Activated T-cell treated with anti-CD3 and anti-CD28 coated beads for 48 hours (primary cell): ENCODE measurements at regions not wholly inside any gene's neighbourhood (a gene's known extent, or its start where the extent isn't known, plus 50 kb on each side); places are given as distances from the start of the nearest gene placed in this dataset.
"Not testable (repeated sequence)": the region's sequence is repeated elsewhere in the genome, so short reads cannot be mapped to it uniquely, and the experiment has no call there.

Experiments used
- DNase-seq: peaks from one replicate; pipeline ENCODE4 v3.0.0-alpha.2; 2020; ENCODE audit warnings: low read depth

DNA sequence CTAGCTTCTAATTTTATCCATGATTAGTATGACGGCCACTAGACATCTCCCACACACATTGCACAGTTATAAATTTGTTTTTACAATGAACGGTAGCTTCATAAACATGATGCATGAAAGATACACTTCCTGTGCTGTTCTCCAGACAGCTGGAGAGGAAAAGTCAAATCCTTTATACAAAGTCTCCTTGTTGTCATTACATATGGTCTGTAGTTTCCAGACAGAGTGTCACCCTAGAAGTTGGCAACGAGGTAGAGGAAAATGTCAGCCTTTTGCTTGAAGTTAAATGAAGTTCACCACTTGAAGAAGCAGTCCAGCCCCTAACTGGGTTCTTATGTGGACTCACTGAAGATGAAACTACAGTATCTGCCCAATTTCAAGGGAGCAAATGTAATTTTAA, 253.0 kb upstream of the P2RY1 start:
- no peak for DNase-seq

DNA sequence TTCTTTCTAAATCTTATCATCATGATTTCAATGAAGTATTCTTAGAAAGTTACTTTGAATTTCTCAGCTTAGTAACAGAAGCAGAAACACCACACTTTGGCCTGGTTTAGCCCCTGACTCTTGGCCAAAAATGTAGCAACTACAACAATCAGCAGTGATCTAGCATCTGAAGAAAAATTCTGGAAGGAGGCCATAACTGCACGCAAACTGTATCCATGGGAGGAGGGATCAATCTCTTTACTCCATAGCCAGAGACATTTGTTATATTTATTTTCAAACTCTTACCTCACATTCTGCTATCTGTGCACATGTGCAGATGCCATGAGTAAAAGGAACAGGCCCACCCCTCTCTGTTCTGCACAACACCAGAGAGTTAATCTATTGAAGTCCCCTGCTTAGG, 251.0 kb upstream of the P2RY1 start:
- no peak for DNase-seq

DNA sequence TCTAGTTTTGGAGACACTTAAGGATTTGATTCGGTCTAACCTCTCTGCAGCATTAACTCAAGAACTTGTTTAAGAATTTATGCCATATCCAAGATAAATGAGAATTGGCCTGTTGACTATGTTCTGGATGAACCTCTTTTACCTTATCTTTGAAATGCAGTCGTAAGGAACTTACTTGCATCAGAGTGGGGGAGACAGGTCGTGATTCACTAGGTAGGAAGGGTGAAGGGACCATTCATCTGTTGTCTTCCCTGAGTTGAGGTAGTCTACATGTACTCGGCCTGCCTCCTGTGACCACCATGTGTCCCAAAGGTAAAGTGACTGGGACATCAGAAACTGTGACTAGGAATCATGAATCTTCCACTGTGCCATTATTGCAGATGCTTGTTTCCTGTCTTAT, 248.0 kb upstream of the P2RY1 start:
- DNase-seq, result no peak

DNA sequence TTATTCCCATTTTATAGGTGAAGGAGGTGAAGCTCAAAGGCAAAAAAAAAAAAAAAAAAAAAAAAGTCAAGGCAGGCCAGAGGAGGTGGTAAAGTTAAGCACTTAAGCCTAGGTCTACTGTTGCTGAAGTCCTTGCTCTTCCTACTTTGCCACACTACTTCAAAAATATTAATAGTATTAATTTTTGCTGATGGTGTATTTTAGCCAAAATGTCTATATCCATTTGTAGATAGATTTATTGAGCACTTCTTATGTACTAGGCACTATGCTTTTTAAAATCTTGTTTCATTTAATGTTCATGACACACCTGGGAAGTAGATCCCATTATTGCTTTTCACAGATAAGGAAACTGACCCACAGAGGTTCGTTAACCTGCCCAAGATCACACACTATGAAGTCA, 247.1 kb upstream of the P2RY1 start:
- DNase-seq, result no peak

DNA sequence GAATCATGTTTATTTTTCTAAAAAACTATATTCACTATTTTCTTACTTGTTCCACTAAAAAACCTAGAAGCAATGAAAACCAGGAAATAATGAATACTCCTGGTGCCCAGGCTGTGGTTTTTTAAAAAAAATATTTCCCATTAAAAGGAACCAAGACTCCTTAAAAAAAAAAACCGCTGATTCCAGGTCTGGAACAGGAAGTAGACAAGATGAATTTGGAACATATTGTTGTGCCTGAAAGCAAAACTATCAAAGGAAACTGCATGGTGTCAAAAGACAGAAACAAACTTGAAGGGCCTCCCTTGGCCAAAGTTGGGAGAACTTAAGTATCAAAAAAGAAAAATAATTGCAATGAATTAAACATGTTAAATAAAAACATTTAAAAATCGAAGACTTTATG, 245.3 kb upstream of the P2RY1 start:
- DNase-seq, result no peak

DNA sequence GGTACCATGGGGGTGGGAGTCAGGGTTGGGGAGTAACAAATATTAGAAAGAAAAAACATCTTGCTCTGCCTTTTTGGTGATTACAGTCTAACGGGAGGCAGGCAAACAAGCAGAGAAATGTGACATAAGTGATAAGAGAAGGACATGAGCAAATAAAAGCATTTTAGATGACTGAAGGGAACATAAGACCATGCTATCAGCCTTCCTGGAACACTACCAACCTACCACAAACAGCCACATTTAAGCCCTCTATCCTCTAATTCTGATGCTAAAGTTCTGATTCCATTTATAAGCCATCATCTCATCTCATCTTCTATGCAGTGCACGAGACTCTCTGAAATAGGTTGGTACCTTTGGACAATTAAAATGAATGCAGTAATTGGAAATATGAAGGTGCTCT, 243.4 kb upstream of the P2RY1 start:
- no peak for DNase-seq

DNA sequence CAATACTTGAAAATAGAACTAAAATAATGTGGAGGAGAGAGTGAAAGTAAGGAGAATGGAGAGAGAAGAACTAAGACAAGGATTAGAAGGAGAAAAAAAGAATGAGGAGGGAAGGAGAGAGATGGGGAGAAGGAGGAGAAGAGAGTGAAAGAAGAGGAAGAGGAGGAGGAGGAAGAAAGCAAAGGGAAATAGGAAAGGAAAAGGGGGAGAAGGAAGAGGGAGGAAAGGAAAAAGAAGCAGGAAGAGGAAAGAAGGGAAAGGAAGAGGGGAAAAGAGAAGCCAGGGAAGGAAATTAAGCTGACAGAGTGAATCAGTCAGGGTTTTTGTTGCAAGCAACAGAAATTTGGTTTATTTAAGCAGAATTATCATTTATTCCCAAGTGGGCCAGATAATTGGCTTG, 241.7 kb upstream of the P2RY1 start:
- no peak for DNase-seq

DNA sequence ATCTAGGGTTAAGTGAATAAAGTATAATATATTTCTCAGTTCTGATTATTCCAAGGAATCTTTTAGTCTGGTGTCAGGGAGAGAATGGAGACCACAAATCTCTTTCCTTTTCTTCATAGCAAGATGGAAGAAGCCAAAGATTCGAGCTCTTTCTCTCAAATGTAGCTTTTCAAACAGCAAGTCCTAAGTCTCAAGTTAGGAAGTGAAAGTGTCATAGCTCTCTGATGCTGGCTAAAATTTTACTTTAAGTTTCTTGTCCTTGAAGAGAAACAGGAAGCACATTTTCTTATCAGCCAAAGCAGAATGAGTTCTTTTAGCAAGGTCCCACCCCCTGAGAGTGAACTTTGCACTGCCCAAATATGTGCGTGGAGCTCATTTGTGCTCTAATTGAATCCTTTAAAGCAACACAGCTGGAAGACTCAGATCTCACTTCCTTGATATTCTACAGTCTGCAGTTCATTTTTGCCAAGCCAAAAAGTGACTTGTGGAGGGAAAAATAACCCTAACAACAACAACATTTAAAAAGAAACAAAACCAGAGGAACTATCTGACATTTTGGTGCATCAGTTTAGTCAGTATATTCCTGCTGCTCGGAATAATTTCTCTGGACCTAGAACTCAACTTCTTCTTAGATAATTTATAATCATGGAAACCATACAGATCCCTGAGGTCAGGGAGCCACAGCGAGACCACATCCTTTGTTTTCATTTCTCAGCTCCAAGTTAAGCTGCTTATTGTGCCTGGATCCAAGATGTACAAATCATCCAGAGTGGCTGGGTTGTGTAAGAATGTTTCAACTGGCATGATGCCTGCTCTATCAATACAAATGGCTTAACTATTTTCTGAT, 238.7 kb upstream of the P2RY1 start:
- DNase-seq, result no peak

DNA sequence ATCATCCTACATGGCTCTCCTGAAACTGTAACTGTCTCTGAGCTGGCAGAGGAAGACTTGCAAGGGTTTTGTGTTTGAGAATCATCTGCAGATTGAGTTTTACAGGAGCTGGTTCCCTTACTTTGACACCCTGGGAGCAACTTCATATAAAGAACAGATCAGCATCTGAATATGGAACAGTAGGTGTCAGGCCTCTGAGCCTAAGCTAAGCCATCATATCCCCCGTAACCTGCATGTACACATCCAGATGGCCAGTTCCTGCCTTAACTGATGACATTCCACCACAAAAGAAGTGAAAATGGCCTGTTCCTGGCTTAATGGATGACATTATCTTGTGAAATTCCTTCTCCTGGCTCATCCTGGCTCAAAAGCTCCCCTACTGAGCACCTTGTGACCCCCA, 238.1 kb upstream of the P2RY1 start:
- DNase-seq, result not testable (repeated sequence)

DNA sequence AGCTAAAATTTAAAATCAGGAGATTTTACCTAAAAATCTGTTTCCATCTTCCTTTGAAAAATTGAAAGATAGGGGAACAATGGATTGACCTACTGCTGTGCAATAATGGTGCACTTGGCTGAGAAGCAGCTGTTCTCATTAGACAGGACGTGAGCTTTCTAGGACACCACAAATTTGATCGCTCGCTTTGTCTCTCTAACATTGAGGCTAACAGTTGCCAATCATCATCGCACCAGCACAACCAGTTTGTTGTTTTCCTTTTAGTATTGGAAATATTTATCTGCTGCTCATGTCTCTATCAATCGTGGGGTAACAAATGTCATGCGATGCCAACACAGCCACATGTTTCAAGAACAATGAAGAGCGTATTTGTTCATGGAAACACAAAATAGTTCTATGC, 228.8 kb upstream of the P2RY1 start:
- DNase-seq, result no peak

DNA sequence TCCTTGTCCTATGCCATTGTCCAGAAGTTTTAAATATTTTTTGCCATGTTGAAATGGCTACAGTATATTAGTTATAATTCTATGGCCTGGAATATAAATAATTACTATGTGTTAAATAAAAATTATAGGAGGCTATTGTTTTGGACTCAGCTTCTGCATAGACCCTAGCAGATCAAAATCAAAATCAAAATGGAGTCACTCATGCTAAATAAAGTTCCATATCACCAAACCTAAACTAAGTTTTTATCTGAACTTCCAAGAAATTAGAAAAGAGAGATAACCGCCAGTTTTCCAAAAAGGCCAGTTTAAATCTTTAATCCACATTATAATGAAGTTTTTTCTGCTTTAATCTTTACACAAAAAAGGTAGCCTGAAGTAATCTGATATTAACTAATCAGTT, 227.8 kb upstream of the P2RY1 start:
- no peak for DNase-seq

DNA sequence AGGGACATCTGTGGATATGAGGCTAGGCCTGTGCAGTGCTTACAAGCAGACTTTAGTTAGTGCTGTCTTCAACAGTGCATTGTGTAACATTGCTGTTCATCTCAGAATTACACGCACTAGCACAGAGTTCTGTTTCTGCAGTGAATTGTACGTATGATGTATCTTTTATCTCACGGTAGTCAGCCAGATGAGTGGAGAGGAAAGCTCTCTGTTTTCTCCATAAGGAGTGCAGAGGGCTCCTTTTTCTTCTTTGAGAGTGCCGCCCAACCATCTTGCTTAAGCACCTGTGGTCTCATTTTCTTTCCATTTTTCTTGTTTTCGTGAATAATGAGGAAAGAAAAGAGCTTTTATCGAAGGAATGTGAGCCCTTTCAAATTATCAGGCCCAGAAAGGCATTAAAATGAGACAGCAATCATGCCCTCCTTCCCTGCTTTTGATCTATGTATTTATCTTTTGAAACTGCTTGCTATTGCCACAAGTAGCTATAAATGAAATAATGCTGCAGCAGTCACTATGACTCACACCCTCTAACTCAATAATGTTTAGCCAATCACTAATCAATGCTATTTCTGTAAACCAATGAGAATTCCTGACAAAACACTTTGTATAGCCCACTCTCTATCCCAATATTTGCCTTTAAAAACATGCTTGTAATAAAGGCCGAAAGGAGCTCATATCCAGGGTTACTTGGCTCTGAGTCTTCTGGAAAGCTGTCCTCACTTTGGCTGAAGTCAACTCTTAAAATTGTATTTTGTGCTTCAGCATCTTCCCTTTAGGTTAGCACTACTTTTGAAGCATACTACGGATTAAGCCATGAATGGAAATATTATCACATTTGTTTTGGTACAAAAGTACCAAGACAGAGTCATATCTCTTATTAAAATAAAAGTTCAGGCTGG, 226.0 kb upstream of the P2RY1 start:
- no peak for DNase-seq

DNA sequence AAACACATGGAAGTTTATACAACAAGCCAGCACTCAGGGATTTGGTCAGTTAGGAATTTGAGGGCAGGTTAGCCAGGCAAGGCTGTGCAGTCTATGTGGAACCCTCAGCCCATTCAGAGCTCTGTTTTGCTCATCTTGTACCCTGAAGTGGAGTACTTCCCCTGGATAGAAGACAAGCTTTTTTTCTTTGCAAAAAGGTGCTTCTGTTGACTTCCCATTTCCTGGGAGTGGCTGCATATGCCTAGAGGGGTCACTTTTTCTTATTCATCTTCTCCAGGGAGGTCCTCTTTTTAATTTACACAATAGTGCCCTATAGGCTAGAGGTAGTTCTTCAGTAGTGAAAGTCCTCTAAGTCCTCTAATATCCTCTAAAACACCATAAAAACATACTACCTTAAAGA, 225.0 kb upstream of the P2RY1 start:
- DNase-seq, result no peak

DNA sequence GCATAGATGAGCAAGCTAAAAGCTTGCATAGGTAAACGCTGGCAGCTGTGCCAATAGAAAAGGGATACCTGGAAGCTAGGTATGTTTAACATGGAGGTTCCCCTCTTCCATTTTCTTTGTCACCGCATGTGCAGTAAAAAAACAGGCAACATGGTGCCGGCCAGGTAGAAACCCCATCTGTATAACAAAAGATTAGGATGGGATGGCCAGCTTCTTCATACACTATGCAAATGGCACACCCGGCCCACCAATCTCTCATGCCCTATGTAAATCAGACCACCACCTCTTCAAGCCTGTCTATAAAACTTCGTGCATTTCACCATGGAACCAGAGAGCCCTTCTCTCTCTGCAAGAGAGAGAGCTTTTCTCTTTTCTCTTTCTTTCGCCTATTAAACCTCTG, 224.3 kb upstream of the P2RY1 start:
- DNase-seq, result no peak

DNA sequence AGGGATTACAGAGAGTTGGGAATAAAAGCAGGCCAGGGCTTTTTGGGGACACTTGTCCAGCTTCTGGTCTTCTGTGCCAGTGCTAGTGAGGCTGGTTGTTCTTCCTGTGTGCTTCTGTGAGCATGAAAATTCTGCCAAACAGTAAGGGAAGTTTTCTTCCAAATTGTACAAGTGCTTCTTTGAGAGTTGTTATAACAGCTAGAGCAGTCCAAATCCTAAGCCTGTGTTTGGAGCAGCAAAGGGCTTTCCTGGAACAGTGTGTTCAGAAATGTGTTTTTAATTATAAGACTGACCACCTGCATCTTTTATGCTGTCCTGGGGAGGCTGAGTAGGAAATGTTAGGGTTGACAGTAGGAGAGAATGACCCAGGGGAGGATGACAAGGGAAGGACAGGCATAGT, 223.0 kb upstream of the P2RY1 start:
- no peak for DNase-seq

DNA sequence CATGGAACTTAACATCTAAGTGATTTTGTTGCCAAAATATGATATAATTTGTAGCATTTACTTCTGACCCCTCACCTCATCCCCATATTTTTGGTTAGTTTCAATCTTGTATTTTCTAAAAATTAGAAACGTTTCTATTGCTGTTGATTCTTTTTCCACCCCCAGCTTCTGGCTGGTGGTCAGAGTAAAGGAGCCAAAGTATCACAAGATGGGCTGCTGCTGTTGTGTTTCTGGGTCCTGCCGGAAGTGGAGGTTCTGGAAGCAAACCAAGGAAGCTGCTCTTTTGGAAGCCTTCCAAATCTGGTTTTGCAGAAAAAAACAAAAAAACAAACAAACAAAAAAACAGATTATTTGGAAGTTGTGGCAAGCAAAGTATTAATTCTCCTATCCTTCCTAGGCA, 221.1 kb upstream of the P2RY1 start:
- no peak for DNase-seq

DNA sequence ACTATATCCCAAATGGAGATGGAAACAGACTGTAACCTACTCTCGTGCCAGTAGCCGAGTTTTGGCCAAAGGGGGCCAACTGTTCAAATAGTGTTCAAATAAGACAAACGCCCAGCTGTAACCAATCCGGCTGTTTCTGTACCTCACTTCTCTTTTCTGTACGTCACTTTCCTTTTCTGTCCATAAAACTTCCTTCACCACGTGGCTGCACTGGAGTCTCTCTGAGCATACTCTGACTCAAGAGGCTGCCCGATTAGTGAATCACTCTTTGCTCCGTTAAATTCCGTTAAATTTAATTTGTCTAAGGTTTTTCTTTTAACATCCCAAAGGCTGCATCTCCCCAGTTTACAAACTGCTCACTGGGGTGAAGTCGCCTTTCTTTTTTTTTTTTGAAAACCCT, 219.2 kb upstream of the P2RY1 start:
- no peak for DNase-seq

DNA sequence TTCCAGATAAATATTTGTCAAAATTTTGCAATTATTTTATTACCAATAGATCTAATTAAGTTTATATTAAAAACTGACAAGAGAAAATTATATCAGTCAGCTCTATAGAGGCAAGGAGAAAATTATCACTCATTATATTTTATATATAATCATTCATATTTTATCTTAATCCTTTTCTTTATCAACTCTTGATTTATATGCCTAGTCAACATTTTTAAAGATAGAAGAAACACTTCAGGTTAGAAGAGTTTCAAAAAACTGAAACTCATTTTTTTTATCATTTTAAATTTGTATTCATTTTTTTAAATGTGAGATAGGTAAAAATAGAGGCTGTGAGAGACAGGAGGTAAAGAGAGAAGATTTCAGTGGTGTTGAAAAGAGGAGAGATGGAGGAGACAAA, 217.3 kb upstream of the P2RY1 start:
- DNase-seq, result no peak

DNA sequence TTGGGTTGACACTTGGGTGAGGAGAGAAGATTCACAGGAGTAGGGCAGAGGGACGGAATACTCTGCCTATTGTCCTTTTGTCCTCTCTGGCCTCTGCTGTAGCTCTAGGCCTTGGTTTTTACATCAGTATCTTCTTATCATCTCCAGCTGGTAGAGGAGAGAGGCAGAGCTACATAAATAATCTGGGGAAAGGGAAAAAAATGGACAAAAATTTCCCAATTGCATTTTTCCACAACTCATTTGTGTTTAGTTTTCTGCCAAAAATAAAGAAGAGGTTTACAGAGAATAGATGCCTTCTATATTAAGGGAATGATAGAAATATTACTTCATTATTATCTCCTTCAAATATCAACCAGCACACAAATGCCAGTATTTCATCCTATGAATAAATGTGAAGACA, 216.4 kb upstream of the P2RY1 start:
- no peak for DNase-seq

DNA sequence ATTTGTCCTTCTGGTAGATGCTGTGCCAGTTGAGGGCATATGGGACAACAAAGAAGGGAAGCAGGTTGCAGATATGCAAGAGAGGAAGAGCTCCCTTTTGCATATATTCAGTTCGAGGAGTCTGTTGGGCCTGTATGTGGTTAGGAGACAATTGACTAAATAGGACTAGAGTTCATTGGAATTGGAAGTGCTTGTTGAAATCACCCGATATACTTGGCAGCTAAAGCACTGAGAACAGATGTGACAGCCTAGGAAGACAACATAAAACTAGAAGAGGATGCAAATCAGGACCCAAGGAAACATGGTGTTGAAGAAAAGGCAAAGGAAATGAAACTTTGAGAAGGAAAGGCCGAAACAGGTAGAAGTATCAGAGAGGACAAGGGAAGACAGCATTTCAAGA, 215.2 kb upstream of the P2RY1 start:
- no peak for DNase-seq

DNA sequence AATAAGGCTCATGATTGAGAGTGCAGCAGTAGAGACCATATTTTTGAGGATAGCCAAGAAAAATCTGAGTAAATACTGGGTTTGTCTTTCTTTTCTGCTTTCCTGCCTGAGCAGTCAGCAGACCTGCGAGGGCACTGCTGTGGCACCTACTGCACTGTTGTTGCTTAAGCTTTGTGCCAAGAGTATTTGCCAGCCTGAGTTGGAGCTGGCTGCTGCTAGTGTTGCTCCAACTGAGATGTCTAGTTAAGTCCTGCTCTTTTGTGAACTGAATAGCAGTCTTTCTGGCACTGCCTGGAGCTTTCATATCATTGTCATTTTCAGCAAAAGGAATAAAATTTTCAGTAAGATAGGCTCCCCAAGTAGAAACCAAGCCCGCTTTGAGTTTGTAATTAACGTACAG, 214.5 kb upstream of the P2RY1 start:
- no peak for DNase-seq

DNA sequence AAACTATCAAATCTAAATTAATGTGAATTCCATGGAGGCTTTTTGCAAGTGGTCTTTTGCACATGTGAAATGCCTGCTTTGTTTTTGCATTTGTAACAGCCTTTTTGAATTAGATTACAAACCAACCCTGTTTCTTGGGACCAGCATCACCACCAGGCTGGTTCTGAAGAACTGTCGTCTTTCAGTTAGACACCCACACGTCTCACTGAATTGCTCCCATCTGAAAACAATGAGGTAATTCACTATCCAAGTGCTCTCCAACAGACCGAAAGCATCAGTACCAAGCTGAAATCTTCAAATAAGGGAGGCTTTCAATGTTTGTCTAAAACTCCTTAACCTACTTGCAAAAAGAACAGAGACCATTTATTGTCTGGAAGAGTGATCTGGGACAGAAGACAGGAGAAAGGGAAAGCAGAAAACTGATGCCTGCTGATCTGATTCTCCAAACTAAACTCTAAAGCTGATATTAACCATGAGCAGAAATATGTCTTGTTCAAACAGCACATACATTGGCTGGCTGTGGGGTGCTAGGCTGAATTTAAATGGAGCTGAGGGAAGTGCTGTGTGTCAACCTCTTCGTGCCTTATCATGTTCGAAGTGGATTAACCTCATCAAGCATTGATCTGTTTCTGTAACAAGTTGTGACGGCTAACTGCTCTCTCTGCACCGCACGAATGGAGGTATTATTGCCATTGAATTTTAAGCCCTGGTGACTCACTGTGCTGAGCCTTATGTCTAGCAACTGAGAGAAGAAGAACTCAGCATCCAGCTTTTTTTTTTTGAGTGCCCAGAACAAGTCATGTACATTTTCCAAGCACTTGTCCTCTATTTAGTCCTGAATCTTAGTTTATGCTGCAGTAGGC, 213.7 kb upstream of the P2RY1 start:
- DNase-seq, result no peak
